Gastroesophageal sphincter (tissue), 3 donors: ENCODE measurements at regions not wholly inside any gene's neighbourhood (a gene's known extent, or its start where the extent isn't known, plus 50 kb on each side); places are given as distances from the start of the nearest gene placed in this dataset.

Source experiments
- POLR2A ChIP-seq, 2 donors: fragments of 450-650 bp; IDR thresholded peaks; one replicate each; pipeline ENCODE4 v1.6.1; 2017; ENCODE audit warnings: antibody characterized with exemption in 2 of 2, mild to moderate bottlenecking in 2 of 2, moderate library complexity in 1 of 2
- POLR2AphosphoS5 ChIP-seq: sonication (generic); formaldehyde crosslinking; IDR thresholded peaks from one replicate; pipeline ENCODE4 v1.6.1; 2017; ENCODE audit warnings: antibody characterized with exemption
- TF ChIP-seq, protein P1 (sequence below), 4 experiments: fragments of 200-600 bp in 2 of 4; fragments of 450-650 bp in 2 of 4; sonication (generic) in 1 of 4; IDR thresholded peaks; one replicate each; pipeline ENCODE4 v1.5.1; 2017 to 2019; ENCODE audit warnings: antibody characterized with exemption in 4 of 4, mild to moderate bottlenecking in 2 of 4, moderate library complexity in 2 of 4

DNA sequence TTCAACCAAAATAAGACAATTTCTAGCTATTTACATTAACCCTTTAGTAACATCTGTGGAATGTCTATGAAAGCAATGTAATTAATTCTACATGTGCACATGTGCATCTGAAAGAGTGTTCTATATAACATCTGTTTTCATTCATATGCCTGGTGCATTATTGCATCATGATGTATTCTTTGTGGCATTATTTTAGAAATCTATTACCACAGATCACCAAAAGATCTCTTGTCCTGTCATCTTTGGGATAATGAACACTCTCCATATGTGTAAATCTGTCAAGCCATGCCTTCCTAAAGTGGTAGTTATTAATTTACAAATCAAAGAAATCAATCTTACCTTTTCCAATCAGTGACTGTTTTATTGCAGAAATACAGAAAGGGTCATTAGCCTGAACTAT lies 86.9 kb downstream of the TRIB2 start:
- TF ChIP-seq, protein P1, sequence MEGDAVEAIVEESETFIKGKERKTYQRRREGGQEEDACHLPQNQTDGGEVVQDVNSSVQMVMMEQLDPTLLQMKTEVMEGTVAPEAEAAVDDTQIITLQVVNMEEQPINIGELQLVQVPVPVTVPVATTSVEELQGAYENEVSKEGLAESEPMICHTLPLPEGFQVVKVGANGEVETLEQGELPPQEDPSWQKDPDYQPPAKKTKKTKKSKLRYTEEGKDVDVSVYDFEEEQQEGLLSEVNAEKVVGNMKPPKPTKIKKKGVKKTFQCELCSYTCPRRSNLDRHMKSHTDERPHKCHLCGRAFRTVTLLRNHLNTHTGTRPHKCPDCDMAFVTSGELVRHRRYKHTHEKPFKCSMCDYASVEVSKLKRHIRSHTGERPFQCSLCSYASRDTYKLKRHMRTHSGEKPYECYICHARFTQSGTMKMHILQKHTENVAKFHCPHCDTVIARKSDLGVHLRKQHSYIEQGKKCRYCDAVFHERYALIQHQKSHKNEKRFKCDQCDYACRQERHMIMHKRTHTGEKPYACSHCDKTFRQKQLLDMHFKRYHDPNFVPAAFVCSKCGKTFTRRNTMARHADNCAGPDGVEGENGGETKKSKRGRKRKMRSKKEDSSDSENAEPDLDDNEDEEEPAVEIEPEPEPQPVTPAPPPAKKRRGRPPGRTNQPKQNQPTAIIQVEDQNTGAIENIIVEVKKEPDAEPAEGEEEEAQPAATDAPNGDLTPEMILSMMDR (IDR thresholded peaks at IDR 0.05): no peak
- no peak for TF ChIP-seq POLR2AphosphoS5
- TF ChIP-seq POLR2A (IDR thresholded peaks at IDR 0.05): no peak
